ENCODE measurements at regions not wholly inside any gene's neighbourhood (a gene's known extent, or its start where the extent isn't known, plus 50 kb on each side); places are given as distances from the start of the nearest gene placed in this dataset.

GRCh38 chr3:139771331-139771730 is 93.6 kb upstream of the NMNAT3 start:
- peak overlapping the region in 1 of 2 experiments; percentile 31 for H2BK12ac ChIP-seq (ENCODE audit: low read length in 2 of 2)
- no peak overlapping the region for H4K91ac ChIP-seq (ENCODE audit: low read length)
- DNase-seq = no peak
- H3K23ac ChIP-seq (ENCODE audit: low read length in 2 of 2) = no peak overlapping the region
- H3K4ac ChIP-seq (ENCODE audit: low read depth in 1 of 2, low read length in 2 of 2) = no peak overlapping the region
- peaks cover 25% of the 10 kb centered on the region for H3K4me1 ChIP-seq (ENCODE audit: control insufficient read depth, insufficient read depth, low read depth, low read length)
- no peak overlapping the region for H3K9ac ChIP-seq (ENCODE audit: low read length)
- no peaks in the 10 kb centered on the region for H3K9me3 ChIP-seq (ENCODE audit: control insufficient read depth, low read length)
- H2AK5ac ChIP-seq (ENCODE audit: low read length, severe bottlenecking) = peak overlapping the region; percentile 16
- H3K36me3 ChIP-seq (ENCODE audit: control insufficient read depth in 1 of 2, insufficient read depth in 2 of 2, low read depth in 1 of 2, low read length in 2 of 2) = no peaks in the 10 kb centered on the region
- no peak overlapping the region for H3K27ac ChIP-seq (ENCODE audit: low read length, poor library complexity, severe bottlenecking)
- H4K8ac ChIP-seq (ENCODE audit: low read length) = no peak overlapping the region
- no peak overlapping the region for H2AFZ ChIP-seq (ENCODE audit: low read depth, low read length)
- 63% methylated on average over 2 of the region's 2 CpGs for whole genome bisulfite sequencing
- H3K4me2 ChIP-seq (ENCODE audit: low read length, poor library complexity, severe bottlenecking) = no peak overlapping the region
- no peak overlapping the region for H2BK15ac ChIP-seq (ENCODE audit: low read depth, poor library complexity, severe bottlenecking)
- no peak overlapping the region for H3K18ac ChIP-seq (ENCODE audit: low read depth in 1 of 2, low read length in 2 of 2)
- H2BK5ac ChIP-seq (ENCODE audit: low read depth, low read length, poor library complexity, severe bottlenecking) = no peak overlapping the region
- no peaks in the 10 kb centered on the region for H3K79me1 ChIP-seq (replicated peaks; ENCODE audit: low read length, poor library complexity, severe bottlenecking)
- no peak overlapping the region for H3K4me3 ChIP-seq (ENCODE audit: insufficient read depth in 1 of 2, low read depth in 1 of 2, low read length in 2 of 2)
- no peak overlapping the region for H2BK120ac ChIP-seq (ENCODE audit: low read depth, low read length)
- no peak overlapping the region for H3K14ac ChIP-seq (ENCODE audit: low read length in 2 of 2)
- H3K27me3 ChIP-seq (ENCODE audit: control insufficient read depth in 1 of 2, insufficient read depth in 1 of 2, low read length in 2 of 2) = peaks cover 5 to 60% of the 10 kb centered on the region in 2 experiments

- H3K9ac ChIP-seq (ENCODE audit: low read length) = no peak overlapping the region
- no peak overlapping the region for H2AFZ ChIP-seq (ENCODE audit: low read depth, low read length)
- H3K14ac ChIP-seq (ENCODE audit: low read length in 2 of 2) = no peak overlapping the region
- no peak overlapping the region for H2BK12ac ChIP-seq (ENCODE audit: low read length in 2 of 2)
- peaks cover 0 to 57% of the 10 kb centered on the region in 2 experiments for H3K27me3 ChIP-seq (ENCODE audit: control insufficient read depth in 1 of 2, insufficient read depth in 1 of 2, low read length in 2 of 2)
- H3K4me2 ChIP-seq (ENCODE audit: low read length, poor library complexity, severe bottlenecking) = no peak overlapping the region
- H4K91ac ChIP-seq (ENCODE audit: low read length) = no peak overlapping the region
- no peak for DNase-seq
- no peak overlapping the region for H3K18ac ChIP-seq (ENCODE audit: low read depth in 1 of 2, low read length in 2 of 2)
- no peak overlapping the region for H2BK15ac ChIP-seq (ENCODE audit: low read depth, poor library complexity, severe bottlenecking)
- no peak overlapping the region for H2BK5ac ChIP-seq (ENCODE audit: low read depth, low read length, poor library complexity, severe bottlenecking)
- no peak overlapping the region for H3K4me3 ChIP-seq (ENCODE audit: insufficient read depth in 1 of 2, low read depth in 1 of 2, low read length in 2 of 2)
- no peak overlapping the region for H3K23ac ChIP-seq (ENCODE audit: low read length in 2 of 2)
- no peak overlapping the region for H3K4ac ChIP-seq (ENCODE audit: low read depth in 1 of 2, low read length in 2 of 2)
- H3K27ac ChIP-seq (ENCODE audit: low read length, poor library complexity, severe bottlenecking) = no peak overlapping the region
- 94% methylated on average over 3 of the region's 7 CpGs for WGBS
- H4K8ac ChIP-seq (ENCODE audit: low read length) = no peak overlapping the region
- H3K79me1 ChIP-seq (replicated peaks; ENCODE audit: low read length, poor library complexity, severe bottlenecking) = no peaks in the 10 kb centered on the region
- H3K9me3 ChIP-seq (ENCODE audit: control insufficient read depth, low read length) = no peaks in the 10 kb centered on the region
- no peaks in the 10 kb centered on the region for H3K36me3 ChIP-seq (ENCODE audit: control insufficient read depth in 1 of 2, insufficient read depth in 2 of 2, low read depth in 1 of 2, low read length in 2 of 2)
- H2AK5ac ChIP-seq (ENCODE audit: low read length, severe bottlenecking) = peak overlapping the region; percentile 20
- H3K4me1 ChIP-seq (ENCODE audit: control insufficient read depth, insufficient read depth, low read depth, low read length) = peaks cover 28% of the 10 kb centered on the region
- H2BK120ac ChIP-seq (ENCODE audit: low read depth, low read length) = no peak overlapping the region
Measured at GRCh38 chr3:139770577-139770976, 92.8 kb upstream of the NMNAT3 start.

DNA sequence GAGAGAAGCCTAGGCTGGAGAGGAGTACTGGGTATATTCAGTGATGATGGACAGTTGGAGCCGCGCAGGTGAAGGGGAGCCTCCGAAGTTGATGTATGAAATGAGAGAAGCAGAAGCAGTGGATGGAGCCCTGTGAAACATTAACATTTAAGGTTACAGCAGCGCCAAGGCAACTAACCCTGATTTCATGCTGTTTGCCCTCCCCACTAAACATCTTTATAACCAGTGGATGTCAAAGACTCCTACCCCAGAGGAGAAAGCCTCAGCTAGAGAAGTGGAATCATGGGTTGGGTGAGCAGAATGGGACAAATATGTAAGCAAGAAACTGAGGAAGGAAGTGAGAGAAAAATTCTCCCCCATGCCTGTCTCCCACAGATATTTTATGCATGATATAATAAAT is 92.0 kb upstream of the NMNAT3 start:
- Histone ChIP-seq H3K4ac (ENCODE audit: low read depth in 1 of 2, low read length in 2 of 2) (no peak overlapping the region), H3K79me1 (replicated peaks; ENCODE audit: low read length, poor library complexity, severe bottlenecking) (no peaks in the 10 kb centered on the region), H2AK5ac (ENCODE audit: low read length, severe bottlenecking) (no peak overlapping the region), H2BK15ac (ENCODE audit: low read depth, poor library complexity, severe bottlenecking) (no peak overlapping the region), H3K18ac (ENCODE audit: low read depth in 1 of 2, low read length in 2 of 2) (no peak overlapping the region), H3K36me3 (ENCODE audit: control insufficient read depth in 1 of 2, insufficient read depth in 2 of 2, low read depth in 1 of 2, low read length in 2 of 2) (no peaks in the 10 kb centered on the region), H4K91ac (ENCODE audit: low read length) (no peak overlapping the region), H2AFZ (ENCODE audit: low read depth, low read length) (no peak overlapping the region), H3K4me3 (ENCODE audit: insufficient read depth in 1 of 2, low read depth in 1 of 2, low read length in 2 of 2) (no peak overlapping the region), H3K9ac (ENCODE audit: low read length) (no peak overlapping the region), H2BK5ac (ENCODE audit: low read depth, low read length, poor library complexity, severe bottlenecking) (no peak overlapping the region), H3K23ac (ENCODE audit: low read length in 2 of 2) (no peak overlapping the region), H2BK120ac (ENCODE audit: low read depth, low read length) (no peak overlapping the region), H4K8ac (ENCODE audit: low read length) (no peak overlapping the region), H3K27me3 (ENCODE audit: control insufficient read depth in 1 of 2, insufficient read depth in 1 of 2, low read length in 2 of 2) (peaks cover 0 to 55% of the 10 kb centered on the region in 2 experiments), H3K9me3 (ENCODE audit: control insufficient read depth, low read length) (no peaks in the 10 kb centered on the region), H3K4me1 (ENCODE audit: control insufficient read depth, insufficient read depth, low read depth, low read length) (peaks cover 30% of the 10 kb centered on the region), H2BK12ac (ENCODE audit: low read length in 2 of 2) (no peak overlapping the region), H3K14ac (ENCODE audit: low read length in 2 of 2) (no peak overlapping the region), H3K4me2 (ENCODE audit: low read length, poor library complexity, severe bottlenecking) (peak overlapping the region; percentile 10), H3K27ac (ENCODE audit: low read length, poor library complexity, severe bottlenecking) (peak overlapping the region; percentile 18)
- no peak for DNase-seq
- 97% methylated on average over 3 of the region's 4 CpGs for WGBS

DNA sequence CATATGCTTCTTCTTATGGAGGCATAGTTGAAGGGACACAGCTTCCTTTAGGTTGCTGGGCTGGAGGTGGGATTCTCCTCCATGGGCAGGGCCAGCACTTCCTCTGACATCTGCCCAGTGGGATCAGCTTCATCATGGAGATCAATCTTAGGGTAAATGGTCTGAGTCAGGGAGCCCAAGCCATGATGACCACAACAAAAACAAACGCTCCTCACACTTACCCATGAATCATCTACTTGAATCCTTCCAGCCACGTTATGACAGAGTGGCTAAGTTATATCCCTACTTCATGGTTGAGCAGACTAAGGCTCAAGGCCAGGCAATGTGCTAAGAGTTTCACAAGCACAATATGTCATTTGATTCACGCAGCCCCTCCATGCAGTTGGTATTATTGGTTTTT is 87.2 kb upstream of the NMNAT3 start:
- Histone ChIP-seq H4K8ac (ENCODE audit: low read length) (no peak overlapping the region), H3K9ac (ENCODE audit: low read length) (no peak overlapping the region), H2BK120ac (ENCODE audit: low read depth, low read length) (no peak overlapping the region), H3K23ac (ENCODE audit: low read length in 2 of 2) (no peak overlapping the region), H3K79me1 (replicated peaks; ENCODE audit: low read length, poor library complexity, severe bottlenecking) (no peaks in the 10 kb centered on the region), H3K4ac (ENCODE audit: low read depth in 1 of 2, low read length in 2 of 2) (no peak overlapping the region), H2AK5ac (ENCODE audit: low read length, severe bottlenecking) (peak overlapping the region; percentile 11), H3K4me1 (ENCODE audit: control insufficient read depth, insufficient read depth, low read depth, low read length) (peaks cover 23% of the 10 kb centered on the region), H2BK5ac (ENCODE audit: low read depth, low read length, poor library complexity, severe bottlenecking) (no peak overlapping the region), H2BK12ac (ENCODE audit: low read length in 2 of 2) (peak overlapping the region in 1 of 2 experiments; percentile 37), H3K4me2 (ENCODE audit: low read length, poor library complexity, severe bottlenecking) (no peak overlapping the region), H3K9me3 (ENCODE audit: control insufficient read depth, low read length) (no peaks in the 10 kb centered on the region), H3K14ac (ENCODE audit: low read length in 2 of 2) (no peak overlapping the region), H3K27me3 (ENCODE audit: control insufficient read depth in 1 of 2, insufficient read depth in 1 of 2, low read length in 2 of 2) (peaks cover 0 to 52% of the 10 kb centered on the region in 2 experiments), H3K27ac (ENCODE audit: low read length, poor library complexity, severe bottlenecking) (peak overlapping the region; percentile 78), H3K18ac (ENCODE audit: low read depth in 1 of 2, low read length in 2 of 2) (peak overlapping the region in 1 of 2 experiments; percentile 18), H2BK15ac (ENCODE audit: low read depth, poor library complexity, severe bottlenecking) (no peak overlapping the region), H2AFZ (ENCODE audit: low read depth, low read length) (no peak overlapping the region), H4K91ac (ENCODE audit: low read length) (no peak overlapping the region), H3K36me3 (ENCODE audit: control insufficient read depth in 1 of 2, insufficient read depth in 2 of 2, low read depth in 1 of 2, low read length in 2 of 2) (no peaks in the 10 kb centered on the region), H3K4me3 (ENCODE audit: insufficient read depth in 1 of 2, low read depth in 1 of 2, low read length in 2 of 2) (no peak overlapping the region)
- DNase-seq = peak; percentile 85
- 11% methylated on average over 3 of the region's 3 CpGs for WGBS

Measured in mesenchymal stem cell (in vitro differentiated cells and primary cell).